GF-D8 (cell line): ENCODE measurements at regions not wholly inside any gene's neighbourhood (a gene's known extent, or its start where the extent isn't known, plus 50 kb on each side); places are given as distances from the start of the nearest gene placed in this dataset.

Experiments
- DNase-seq: peaks from one replicate; lab custom pipeline; 2025; lab: John Stamatoyannopoulos, UW

- no peak for DNase-seq
Observed at GRCh38 chr17:65477600-65477999, 83.8 kb downstream of the AXIN2 start.

- no peak for DNase-seq
Observed at GRCh38 chr17:65474660-65475059, 86.8 kb downstream of the AXIN2 start.

GRCh38 chr17:65473985-65474384 is 87.5 kb downstream of the AXIN2 start:
- no peak for DNase-seq

GRCh38 chr17:65473363-65473762 is 88.1 kb downstream of the AXIN2 start:
- no peak for DNase-seq

- DNase-seq, result no peak
Observed at GRCh38 chr17:65472666-65473309, 88.7 kb downstream of the AXIN2 start.

- no peak for DNase-seq
Observed at GRCh38 chr17:65470783-65471182, 90.7 kb downstream of the AXIN2 start.

GRCh38 chr17:65468321-65468720 is 93.1 kb downstream of the AXIN2 start:
- DNase-seq, result no peak

- DNase-seq, result no peak
Observed at GRCh38 chr17:65467156-65467555, 94.3 kb downstream of the AXIN2 start.

- DNase-seq, result no peak
Observed at GRCh38 chr17:65466547-65466946, 94.9 kb downstream of the AXIN2 start.

GRCh38 chr17:65463242-65463641 is 98.2 kb downstream of the AXIN2 start:
- no peak for DNase-seq

- no peak for DNase-seq
Observed at GRCh38 chr17:65459677-65460347, 101.6 kb downstream of the AXIN2 start.

- no peak for DNase-seq
Observed at GRCh38 chr17:65457635-65458257, 103.7 kb downstream of the AXIN2 start.

- DNase-seq, result no peak
Observed at GRCh38 chr17:65457183-65457582, 104.3 kb downstream of the AXIN2 start.

GRCh38 chr17:65456368-65457151 is 104.9 kb downstream of the AXIN2 start:
- DNase-seq, result no peak

- DNase-seq, result no peak
Observed at GRCh38 chr17:65455972-65456343, 105.5 kb downstream of the AXIN2 start.

- no peak for DNase-seq
Observed at GRCh38 chr17:65455154-65455971, 106.1 kb downstream of the AXIN2 start.

- no peak for DNase-seq
Observed at GRCh38 chr17:65453204-65453931, 108.1 kb downstream of the AXIN2 start.

GRCh38 chr17:65449495-65449894 is 112.0 kb downstream of the AXIN2 start:
- no peak for DNase-seq

GRCh38 chr17:65447823-65448222 is 113.6 kb downstream of the AXIN2 start:
- DNase-seq, result no peak

- DNase-seq, result no peak
Observed at GRCh38 chr17:65446838-65447526, 114.5 kb downstream of the AXIN2 start.

GRCh38 chr17:65446043-65446442 is 115.4 kb downstream of the AXIN2 start:
- no peak for DNase-seq
